Gastroesophageal sphincter (tissue), 3 donors: ENCODE measurements at regions not wholly inside any gene's neighbourhood (a gene's known extent, or its start where the extent isn't known, plus 50 kb on each side); places are given as distances from the start of the nearest gene placed in this dataset.

Source experiments
- EP300 ChIP-seq: sonication (generic); formaldehyde crosslinking; IDR thresholded peaks from one replicate; pipeline ENCODE4 v1.6.1; 2017; ENCODE audit warnings: antibody characterized with exemption, mild to moderate bottlenecking
- POLR2A ChIP-seq, 2 donors: fragments of 450-650 bp; IDR thresholded peaks; one replicate each; pipeline ENCODE4 v1.6.1; 2017; ENCODE audit warnings: antibody characterized with exemption in 2 of 2, mild to moderate bottlenecking in 2 of 2, moderate library complexity in 1 of 2
- POLR2AphosphoS5 ChIP-seq: sonication (generic); formaldehyde crosslinking; IDR thresholded peaks from one replicate; pipeline ENCODE4 v1.6.1; 2017; ENCODE audit warnings: antibody characterized with exemption
- TF ChIP-seq, protein P1 (sequence below), 4 experiments: fragments of 200-600 bp in 2 of 4; fragments of 450-650 bp in 2 of 4; sonication (generic) in 1 of 4; IDR thresholded peaks; one replicate each; pipeline ENCODE4 v1.5.1; 2017 to 2019; ENCODE audit warnings: antibody characterized with exemption in 4 of 4, mild to moderate bottlenecking in 2 of 4, moderate library complexity in 2 of 4

DNA sequence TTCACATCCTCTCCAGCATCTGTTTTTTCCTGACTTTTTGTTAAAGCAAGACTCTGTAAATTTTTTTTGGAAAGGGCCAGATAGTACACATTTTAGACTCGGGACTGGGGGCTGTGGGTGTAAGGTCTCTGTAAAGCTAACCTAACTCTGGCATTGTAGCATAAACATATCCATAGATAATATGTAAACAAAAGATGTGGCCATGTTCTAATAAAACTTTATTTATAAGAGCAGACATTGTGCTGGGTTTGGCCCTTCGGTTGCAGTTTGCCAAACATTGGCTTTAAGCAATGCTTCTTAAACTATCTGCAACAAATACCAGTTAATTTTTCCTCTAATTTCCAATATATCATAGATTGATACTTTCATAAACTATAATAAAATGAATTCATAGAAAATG lies 605.2 kb downstream of the EBF1 start:
- TF ChIP-seq POLR2A (IDR thresholded peaks at IDR 0.05) (no peak), POLR2AphosphoS5 (no peak), EP300 (no peak)
- TF ChIP-seq, protein P1, sequence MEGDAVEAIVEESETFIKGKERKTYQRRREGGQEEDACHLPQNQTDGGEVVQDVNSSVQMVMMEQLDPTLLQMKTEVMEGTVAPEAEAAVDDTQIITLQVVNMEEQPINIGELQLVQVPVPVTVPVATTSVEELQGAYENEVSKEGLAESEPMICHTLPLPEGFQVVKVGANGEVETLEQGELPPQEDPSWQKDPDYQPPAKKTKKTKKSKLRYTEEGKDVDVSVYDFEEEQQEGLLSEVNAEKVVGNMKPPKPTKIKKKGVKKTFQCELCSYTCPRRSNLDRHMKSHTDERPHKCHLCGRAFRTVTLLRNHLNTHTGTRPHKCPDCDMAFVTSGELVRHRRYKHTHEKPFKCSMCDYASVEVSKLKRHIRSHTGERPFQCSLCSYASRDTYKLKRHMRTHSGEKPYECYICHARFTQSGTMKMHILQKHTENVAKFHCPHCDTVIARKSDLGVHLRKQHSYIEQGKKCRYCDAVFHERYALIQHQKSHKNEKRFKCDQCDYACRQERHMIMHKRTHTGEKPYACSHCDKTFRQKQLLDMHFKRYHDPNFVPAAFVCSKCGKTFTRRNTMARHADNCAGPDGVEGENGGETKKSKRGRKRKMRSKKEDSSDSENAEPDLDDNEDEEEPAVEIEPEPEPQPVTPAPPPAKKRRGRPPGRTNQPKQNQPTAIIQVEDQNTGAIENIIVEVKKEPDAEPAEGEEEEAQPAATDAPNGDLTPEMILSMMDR (IDR thresholded peaks at IDR 0.05), result no peak
